Natural killer cell treated with Interleukin-12 subunit alpha and Interleukin-12 subunit beta and Interleukin-15 and Interleukin-18, amount 100 ng/mL, for 72 hours (primary cell): ENCODE measurements at regions not wholly inside any gene's neighbourhood (a gene's known extent, or its start where the extent isn't known, plus 50 kb on each side); places are given as distances from the start of the nearest gene placed in this dataset.

ENCODE experiments used
- ATAC-seq, 2 donors: fragments of 150-1000 bp; cut with Tn5 transposase in 1 of 2; sonication (Bioruptor Pico), chemical (Tn5 transposase) in 1 of 2; 2 replicates each; pipeline ENCODE4 v1.10.0; 2021
- DNase-seq: peaks from one replicate; pipeline ENCODE4 v3.0.0; 2022; ENCODE audit warnings: low spot score
- H3K27ac Mint-ChIP-seq, 2 donors: 1 replicate in 1 of 2; 2 replicates in 1 of 2; pipeline ENCODE4 v1.8.0; 2022; ENCODE audit warnings: mixed read lengths in 2 of 2, mild to moderate bottlenecking in 1 of 2, moderate library complexity in 1 of 2
- H3K27me3 Mint-ChIP-seq, 2 donors: 1 replicate in 1 of 2; 2 replicates in 1 of 2; pipeline ENCODE4 v1.8.0; 2022; ENCODE audit warnings: mixed read lengths in 2 of 2
- H3K36me3 Mint-ChIP-seq: one replicate; pipeline ENCODE4 v1.8.0; 2022; ENCODE audit warnings: mixed read lengths
- H3K4me1 Mint-ChIP-seq, 2 donors: 1 replicate in 1 of 2; 2 replicates in 1 of 2; pipeline ENCODE4 v1.8.0; 2022; ENCODE audit warnings: low read depth in 2 of 2, mixed read lengths in 2 of 2, mild to moderate bottlenecking in 1 of 2
- H3K4me3 Mint-ChIP-seq: one replicate; pipeline ENCODE4 v1.8.0; 2022; ENCODE audit warnings: mixed read lengths
- H3K9me3 Mint-ChIP-seq: 2 replicates; pipeline ENCODE4 v1.8.0; 2022; ENCODE audit warnings: mixed read lengths

DNA sequence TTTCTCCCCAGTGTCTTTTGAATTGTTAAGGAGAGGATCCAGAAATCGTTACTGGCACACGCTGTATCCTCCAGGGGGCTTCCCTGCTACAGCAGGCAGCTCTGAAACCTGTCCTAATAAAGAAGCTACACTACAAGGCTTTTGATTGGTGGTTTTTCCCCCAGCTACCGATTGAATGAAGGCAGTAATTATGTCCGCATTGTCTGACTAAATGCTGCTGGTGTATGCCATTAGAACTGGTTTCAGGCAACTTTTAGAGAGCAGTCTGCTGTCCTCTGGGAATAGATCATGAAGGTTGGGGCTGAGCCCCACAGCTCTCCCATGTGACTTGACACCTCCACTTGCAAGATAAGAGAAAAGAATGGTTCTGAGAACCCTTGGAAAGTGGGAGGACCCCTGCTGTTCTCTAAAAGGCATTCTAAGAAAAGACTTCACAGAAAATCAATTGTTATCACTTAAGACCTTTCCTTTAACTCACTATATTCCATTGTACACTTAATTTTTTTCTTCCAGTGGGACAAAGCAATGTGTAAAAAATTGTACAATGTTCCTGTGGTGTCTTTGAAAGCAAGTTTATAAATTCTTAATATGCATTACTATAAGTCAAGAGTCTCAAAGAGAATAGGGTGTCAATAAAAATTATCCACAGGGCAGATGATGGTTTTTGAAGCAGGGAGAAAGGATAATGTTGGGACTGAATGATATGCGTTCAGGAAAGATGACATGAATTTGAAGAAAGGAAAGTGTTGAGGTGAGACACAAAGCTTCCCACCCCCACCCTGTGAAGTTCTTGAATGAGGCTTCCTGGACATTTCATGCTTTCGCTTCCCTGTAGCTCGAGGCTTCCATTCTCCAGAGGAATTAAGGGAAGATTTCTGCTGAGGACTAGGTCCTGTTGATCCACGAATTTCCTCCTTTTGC, 53.0 kb upstream of the DAZL start:
- DNase-seq (no peak), ATAC-seq (no peak)
- Mint-ChIP-seq H3K4me1 (peaks cover 0 to 11% of the 10 kb centered on the region in 2 donors), H3K4me3 (no peak overlapping the region), H3K27ac (no peak overlapping the region), H3K27me3 (peaks cover 5 to 15% of the 10 kb centered on the region in 2 donors), H3K9me3 (peaks cover 6% of the 10 kb centered on the region), H3K36me3 (peaks cover 11% of the 10 kb centered on the region)

DNA sequence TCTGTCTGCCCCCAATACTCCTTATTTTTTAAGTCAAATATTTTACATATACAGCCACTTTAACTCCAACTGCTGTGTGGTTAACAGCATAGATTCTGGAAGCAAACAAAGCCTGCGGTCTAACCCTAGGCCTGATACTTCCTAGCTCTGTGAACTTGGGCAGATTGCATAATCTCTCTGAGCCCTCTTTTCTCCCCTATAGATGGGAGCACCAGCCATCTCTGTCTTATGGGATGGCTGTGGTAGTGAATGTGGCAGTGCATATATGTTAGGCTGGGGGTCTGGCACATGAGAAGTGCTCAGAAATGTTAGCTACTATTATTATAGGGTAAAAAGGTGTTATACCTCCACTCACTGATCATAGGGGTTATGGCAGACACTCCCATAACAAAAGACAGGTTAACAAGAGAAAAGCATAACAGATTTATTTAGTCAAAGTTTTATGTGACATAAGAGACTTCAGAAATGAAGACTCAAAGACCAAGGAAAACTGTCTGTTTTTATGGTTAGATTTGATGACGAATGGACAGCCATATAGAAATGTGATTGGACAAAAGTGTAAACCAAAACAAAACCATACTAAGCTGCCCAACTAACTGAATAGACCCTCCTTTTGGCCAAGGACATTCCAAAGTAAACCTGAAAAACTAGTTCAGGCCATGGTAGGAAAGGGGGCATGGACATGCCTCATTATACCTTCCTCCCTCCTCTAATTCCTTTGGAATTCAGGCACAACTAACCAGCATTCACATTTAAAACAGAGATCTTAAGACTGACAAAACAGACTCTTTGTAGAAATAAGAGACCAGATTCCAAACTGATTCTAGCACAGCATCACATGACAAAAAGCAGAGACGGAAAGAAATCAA, 53.9 kb upstream of the DAZL start:
- ATAC-seq (no peak), DNase-seq (no peak)
- Mint-ChIP-seq H3K27ac (no peak overlapping the region), H3K9me3 (peaks cover 6% of the 10 kb centered on the region), H3K36me3 (peaks cover 11% of the 10 kb centered on the region), H3K4me3 (no peak overlapping the region), H3K27me3 (peaks cover 6 to 20% of the 10 kb centered on the region in 2 donors), H3K4me1 (peaks cover 0 to 11% of the 10 kb centered on the region in 2 donors)

DNA sequence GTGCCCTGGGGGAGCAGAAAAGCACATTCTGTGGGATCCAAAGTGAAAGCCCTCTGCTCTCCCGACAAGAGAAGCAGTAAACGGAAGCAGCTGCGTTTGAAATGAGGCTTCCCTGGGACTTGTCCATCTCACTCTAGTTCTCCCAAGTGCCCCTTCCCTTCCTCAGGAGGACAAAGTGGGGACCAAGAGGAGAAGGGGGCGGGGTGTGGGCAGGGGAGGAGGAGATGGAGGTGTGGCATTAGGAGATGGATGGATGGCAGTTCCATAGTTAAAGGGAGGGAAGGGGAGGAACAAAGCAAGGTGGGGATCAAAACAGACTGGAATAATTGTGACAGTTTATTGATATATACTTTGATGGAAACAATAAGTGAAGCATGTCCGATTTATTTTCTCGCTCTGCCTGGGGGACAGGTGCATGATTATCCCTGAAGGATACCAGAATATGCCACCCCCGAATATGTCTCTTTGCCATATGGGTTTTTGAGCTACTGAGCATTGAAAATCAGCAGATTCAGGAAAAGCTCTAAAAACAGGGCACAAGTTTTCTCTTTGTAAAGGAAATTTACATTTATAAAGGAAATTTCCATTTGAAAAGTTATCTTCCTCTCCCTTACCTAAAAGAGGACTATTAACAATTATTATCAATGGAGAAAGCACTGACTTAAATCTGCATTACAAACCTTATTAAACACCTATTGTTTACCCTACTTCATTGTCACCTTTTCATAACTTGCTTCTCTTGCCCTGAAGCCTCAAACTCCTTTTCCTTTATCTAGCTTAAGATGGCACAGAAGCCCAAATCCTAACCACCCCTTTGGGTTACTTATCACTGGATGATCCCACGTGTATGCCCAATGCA, 58.9 kb upstream of the DAZL start:
- H3K36me3 Mint-ChIP-seq: peaks cover 11% of the 10 kb centered on the region
- no peak for ATAC-seq
- peaks cover 21 to 25% of the 10 kb centered on the region in 2 donors for H3K27me3 Mint-ChIP-seq
- DNase-seq: no peak
- peaks cover 6% of the 10 kb centered on the region for H3K9me3 Mint-ChIP-seq
- H3K4me3 Mint-ChIP-seq: no peak overlapping the region
- H3K27ac Mint-ChIP-seq: no peak overlapping the region
- H3K4me1 Mint-ChIP-seq: peaks cover 0 to 4% of the 10 kb centered on the region in 2 donors

DNA sequence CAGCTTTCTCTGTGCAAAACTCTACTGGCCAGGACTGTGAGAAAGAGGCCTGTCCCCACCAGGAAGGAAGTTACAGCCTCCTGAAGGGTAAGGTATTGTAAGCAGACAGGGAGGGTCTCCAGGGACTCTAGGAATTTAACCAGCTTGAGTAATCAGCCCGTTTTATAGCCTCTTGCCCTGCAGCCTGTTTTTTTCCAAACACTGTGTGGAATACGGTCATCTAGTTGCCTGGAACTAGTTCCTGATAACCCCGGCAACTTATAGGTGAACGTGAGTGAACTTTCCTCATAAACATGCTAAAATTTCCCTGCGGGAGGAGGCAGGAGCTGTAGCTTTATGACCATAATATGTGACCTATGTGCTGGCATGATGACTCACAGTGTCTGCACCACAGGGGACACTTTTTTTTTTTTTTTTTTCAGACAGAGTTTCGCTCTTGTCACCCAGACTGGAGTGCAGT, 60.1 kb upstream of the DAZL start:
- Mint-ChIP-seq H3K9me3 (peaks cover 6% of the 10 kb centered on the region), H3K36me3 (peaks cover 11% of the 10 kb centered on the region), H3K4me1 (peaks cover 0 to 4% of the 10 kb centered on the region in 2 donors), H3K27me3 (peaks cover 23 to 24% of the 10 kb centered on the region in 2 donors), H3K27ac (no peak overlapping the region), H3K4me3 (no peak overlapping the region)
- DNase-seq (no peak), ATAC-seq (peak in 1 of 2 donors; percentile 41)

DNA sequence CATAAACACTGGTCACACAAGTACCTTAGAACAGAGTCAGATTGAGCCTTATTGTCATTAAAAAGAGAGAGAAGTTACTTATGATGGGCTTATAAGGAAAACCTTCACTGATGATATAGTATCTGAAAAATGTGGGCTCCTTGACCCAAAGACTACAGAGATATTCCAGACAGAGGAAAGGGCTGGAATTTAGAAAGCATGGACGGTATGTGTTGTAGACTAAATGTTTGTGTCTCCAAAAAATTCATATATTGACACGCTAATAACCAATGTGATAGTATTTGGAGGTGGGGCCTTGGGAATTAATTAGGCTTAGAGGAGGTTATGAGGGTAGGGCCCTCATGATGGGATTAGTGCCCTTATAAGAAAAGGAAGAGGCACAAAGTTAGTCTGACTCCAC, 61.0 kb upstream of the DAZL start:
- H3K36me3 Mint-ChIP-seq: peaks cover 7% of the 10 kb centered on the region
- no peak overlapping the region for H3K27ac Mint-ChIP-seq
- H3K9me3 Mint-ChIP-seq: peaks cover 2% of the 10 kb centered on the region
- peaks cover 0 to 4% of the 10 kb centered on the region in 2 donors for H3K4me1 Mint-ChIP-seq
- H3K27me3 Mint-ChIP-seq: peaks cover 23 to 24% of the 10 kb centered on the region in 2 donors
- no peak for DNase-seq
- ATAC-seq: no peak
- no peak overlapping the region for H3K4me3 Mint-ChIP-seq

DNA sequence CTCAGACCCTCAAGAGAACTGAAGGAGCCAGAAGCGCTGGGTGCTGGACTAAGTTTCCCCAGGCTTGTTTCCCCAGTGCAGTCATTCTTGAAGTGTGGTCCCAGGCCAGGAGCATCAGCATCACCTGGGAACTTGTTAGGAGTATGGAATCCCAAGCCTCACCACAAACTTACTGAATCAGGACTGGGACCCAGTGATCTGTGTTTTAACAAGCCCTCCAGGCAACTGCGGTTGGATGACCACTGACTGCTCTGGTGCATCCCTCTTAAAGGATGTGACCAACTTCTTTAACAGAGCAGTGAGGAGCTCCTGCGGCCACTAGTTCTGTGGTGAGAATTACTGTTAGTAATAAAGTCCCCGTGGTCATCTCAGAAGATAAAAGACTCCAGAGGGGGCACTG, 62.4 kb upstream of the DAZL start:
- Mint-ChIP-seq H3K4me3 (no peak overlapping the region), H3K9me3 (no peaks in the 10 kb centered on the region), H3K27me3 (peaks cover 21 to 24% of the 10 kb centered on the region in 2 donors), H3K27ac (no peak overlapping the region), H3K36me3 (no peaks in the 10 kb centered on the region), H3K4me1 (peaks cover 0 to 4% of the 10 kb centered on the region in 2 donors)
- ATAC-seq (no peak), DNase-seq (no peak)

DNA sequence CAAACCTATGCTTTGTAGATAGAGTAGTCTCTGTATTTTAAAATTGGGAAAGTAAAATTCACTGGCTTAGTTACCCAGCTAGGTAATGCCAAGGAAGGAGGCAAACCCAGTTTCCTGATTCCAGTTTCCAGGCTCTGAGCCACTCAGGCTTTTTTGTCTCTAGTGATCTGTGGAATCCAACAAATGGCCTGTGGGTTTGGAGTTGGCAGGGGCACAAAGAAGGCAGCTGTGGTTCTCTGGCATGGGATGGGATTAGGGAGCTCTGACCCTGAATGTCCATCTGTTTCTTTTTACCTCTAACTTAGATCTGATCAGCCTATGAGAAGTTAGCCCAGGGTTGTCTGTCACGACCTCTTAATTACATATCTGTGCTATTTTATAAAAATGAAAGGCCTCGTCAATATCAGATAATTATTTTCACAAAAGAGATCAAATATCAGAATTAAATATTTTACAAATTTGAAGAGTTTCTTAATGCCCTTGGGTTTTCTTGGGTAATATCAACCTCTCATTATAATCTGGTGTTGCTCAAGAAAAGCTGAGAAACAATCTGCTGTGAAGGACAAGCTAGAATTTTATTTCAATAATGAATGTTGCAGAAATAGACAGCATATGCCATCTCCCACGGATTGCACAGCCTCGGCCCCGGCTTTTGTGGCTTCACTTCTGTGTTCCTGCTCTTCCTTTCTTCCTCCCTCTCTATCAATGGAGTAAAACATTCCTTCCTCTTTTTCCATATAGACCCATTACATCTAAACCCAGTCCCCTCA, 63.7 kb upstream of the DAZL start:
- no peaks in the 10 kb centered on the region for H3K36me3 Mint-ChIP-seq
- ATAC-seq: no peak
- no peak overlapping the region for H3K4me3 Mint-ChIP-seq
- no peak for DNase-seq
- H3K9me3 Mint-ChIP-seq: no peaks in the 10 kb centered on the region
- peaks cover 0 to 4% of the 10 kb centered on the region in 2 donors for H3K4me1 Mint-ChIP-seq
- no peak overlapping the region for H3K27ac Mint-ChIP-seq
- H3K27me3 Mint-ChIP-seq: peaks cover 17 to 19% of the 10 kb centered on the region in 2 donors

DNA sequence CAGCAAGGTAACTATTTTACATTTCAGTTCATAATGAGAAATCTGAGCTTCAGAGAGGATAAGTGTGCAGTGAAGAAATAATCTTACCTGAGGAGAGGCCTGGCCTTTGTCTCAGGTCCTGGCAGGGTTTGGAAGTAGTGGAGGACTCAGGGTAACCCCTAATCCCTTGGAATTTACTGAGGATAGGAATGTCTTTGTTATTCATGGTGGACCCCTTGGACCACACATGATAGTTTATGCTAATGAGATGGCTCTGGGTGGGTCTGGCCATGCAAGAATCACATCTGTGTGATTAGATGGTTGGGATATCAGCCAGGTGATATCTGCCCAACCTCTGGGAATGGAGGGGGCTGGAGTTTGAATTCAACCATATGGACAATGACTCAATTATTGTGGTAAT, 65.0 kb upstream of the DAZL start:
- H3K9me3 Mint-ChIP-seq: no peaks in the 10 kb centered on the region
- peaks cover 0 to 4% of the 10 kb centered on the region in 2 donors for H3K4me1 Mint-ChIP-seq
- peaks cover 11 to 19% of the 10 kb centered on the region in 2 donors for H3K27me3 Mint-ChIP-seq

DNA sequence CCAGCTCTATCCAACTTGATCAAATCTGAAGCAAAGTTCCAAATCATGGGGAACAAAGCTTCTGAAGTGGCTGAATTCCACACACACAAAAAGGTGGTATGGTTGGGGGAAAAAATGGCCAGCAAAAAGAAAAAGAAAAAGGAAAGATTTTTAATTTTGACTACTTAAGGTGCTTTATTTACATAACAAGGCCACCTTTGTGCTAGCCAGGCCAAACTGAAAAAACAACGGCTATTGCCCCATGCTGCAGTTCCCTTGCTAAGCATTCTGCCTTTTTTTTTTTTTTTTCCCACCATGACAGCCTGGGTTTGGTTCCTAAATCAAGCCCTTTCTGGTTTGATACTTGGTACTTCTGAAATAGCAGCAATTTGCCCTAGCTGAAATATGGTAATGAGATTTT, 66.5 kb upstream of the DAZL start:
- Mint-ChIP-seq H3K9me3 (no peaks in the 10 kb centered on the region), H3K4me1 (peaks cover 0 to 4% of the 10 kb centered on the region in 2 donors), H3K27me3 (peaks cover 9 to 18% of the 10 kb centered on the region in 2 donors), H3K4me3 (no peak overlapping the region), H3K36me3 (peaks cover 11% of the 10 kb centered on the region), H3K27ac (no peak overlapping the region)
- ATAC-seq (no peak), DNase-seq (no peak)

More for the DNA sequence above, 65.0 kb upstream of the DAZL start:
- no peak overlapping the region for H3K4me3 Mint-ChIP-seq
- no peak overlapping the region for H3K27ac Mint-ChIP-seq
- no peaks in the 10 kb centered on the region for H3K36me3 Mint-ChIP-seq
- DNase-seq (no peak), ATAC-seq (no peak)

DNA sequence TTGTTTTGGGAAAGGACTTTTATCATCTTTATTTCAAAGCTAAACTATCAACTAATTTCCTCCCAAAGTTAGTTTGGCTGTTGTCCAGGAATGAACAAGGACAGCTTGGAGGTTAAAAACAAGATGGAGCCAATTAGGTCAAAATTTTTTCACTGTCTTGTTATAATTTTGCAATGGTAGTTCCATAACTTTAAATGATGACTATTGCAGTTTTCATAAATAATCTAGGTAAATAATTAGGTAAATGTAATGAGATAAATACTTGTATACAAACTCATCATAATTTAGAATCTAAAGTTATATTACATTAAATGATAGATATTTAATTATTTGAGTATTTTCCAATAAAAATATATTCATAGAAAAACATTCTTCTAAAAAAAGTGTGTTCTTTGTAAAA, 68.3 kb upstream of the DAZL start:
- peaks cover 20% of the 10 kb centered on the region for H3K36me3 Mint-ChIP-seq
- no peak for ATAC-seq
- no peaks in the 10 kb centered on the region for H3K4me1 Mint-ChIP-seq
- H3K27ac Mint-ChIP-seq: no peak overlapping the region
- H3K9me3 Mint-ChIP-seq: no peaks in the 10 kb centered on the region
- peaks cover 4 to 14% of the 10 kb centered on the region in 2 donors for H3K27me3 Mint-ChIP-seq
- no peak for DNase-seq
- no peak overlapping the region for H3K4me3 Mint-ChIP-seq

DNA sequence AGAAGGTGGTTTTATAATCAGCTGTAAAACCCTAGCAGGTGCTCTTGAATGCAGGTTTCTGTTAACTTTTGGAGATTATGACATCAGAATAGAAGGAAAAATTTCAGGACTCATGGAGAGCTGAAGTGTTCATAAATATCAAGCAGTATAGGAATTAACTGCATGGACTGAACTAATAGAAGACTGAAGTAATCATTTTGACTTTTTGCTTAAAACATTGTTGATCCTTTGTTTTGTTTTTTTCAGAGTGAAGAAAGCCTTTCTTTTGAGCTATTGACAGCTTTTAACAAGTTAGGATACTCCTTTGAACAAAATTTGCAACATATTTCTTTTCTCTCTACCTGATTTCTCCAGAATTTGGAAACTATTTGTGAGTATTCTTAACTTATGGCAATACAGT, 70.6 kb upstream of the DAZL start:
- Mint-ChIP-seq H3K4me3 (no peak overlapping the region), H3K27ac (no peak overlapping the region), H3K27me3 (peaks cover 5 to 7% of the 10 kb centered on the region in 2 donors), H3K9me3 (peaks cover 4% of the 10 kb centered on the region), H3K36me3 (peaks cover 20% of the 10 kb centered on the region), H3K4me1 (no peaks in the 10 kb centered on the region)
- DNase-seq: no peak
- ATAC-seq: no peak

DNA sequence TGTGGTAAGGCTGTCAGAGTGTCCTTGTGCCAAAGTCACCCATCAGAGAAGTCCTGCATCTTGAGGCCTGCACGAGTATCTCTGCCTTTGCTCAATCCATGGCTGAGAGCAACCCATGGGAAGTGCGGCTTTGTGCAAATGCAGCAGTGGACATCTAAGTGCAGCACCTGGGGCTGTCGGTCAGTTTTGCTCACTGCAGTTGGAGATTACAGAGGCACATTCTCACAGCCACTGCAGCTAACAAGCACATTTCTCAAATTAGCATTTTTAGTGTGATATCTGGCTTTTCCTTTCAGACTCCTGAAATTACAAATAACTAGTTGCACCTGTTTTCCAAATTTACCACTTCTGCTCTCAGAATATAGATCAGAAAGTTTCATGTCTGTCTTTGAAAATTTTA, 81.5 kb upstream of the DAZL start:
- Mint-ChIP-seq H3K4me1 (no peaks in the 10 kb centered on the region), H3K9me3 (no peaks in the 10 kb centered on the region), H3K36me3 (no peaks in the 10 kb centered on the region), H3K27ac (no peak overlapping the region), H3K27me3 (peaks cover 4 to 8% of the 10 kb centered on the region in 2 donors), H3K4me3 (no peak overlapping the region)
- DNase-seq: no peak
- no peak for ATAC-seq
